ENCODE measurements at regions not wholly inside any gene's neighbourhood (a gene's known extent, or its start where the extent isn't known, plus 50 kb on each side); places are given as distances from the start of the nearest gene placed in this dataset.

- Mint-ChIP-seq H3K27me3 (no peaks in the 10 kb centered on the region), H3K36me3 (ENCODE audit: low read depth) (no peaks in the 10 kb centered on the region), H3K4me3 (no peak overlapping the region), H3K27ac (no peak overlapping the region), H3K4me1 (ENCODE audit: low read depth) (no peaks in the 10 kb centered on the region), H3K9me3 (no peaks in the 10 kb centered on the region)
- no peaks in the 10 kb centered on the region for H3K36me3 ChIP-seq (ENCODE audit: insufficient read depth, low read length)
- H3K4me3 ChIP-seq (ENCODE audit: low read length), result no peak overlapping the region
- DNase-seq, result no peak
- H3K27ac ChIP-seq (ENCODE audit: low read depth in 1 of 2, low read length in 2 of 2), result no peak overlapping the region
- ATAC-seq (ENCODE audit: poor library complexity), result no peak
- POLR2A ChIA-PET, result no interaction called here
- H3K9me3 ChIP-seq (ENCODE audit: control insufficient read depth in 1 of 2, insufficient read depth in 1 of 2, low read length in 2 of 2), result peaks cover 0 to 5% of the 10 kb centered on the region in 2 experiments
- no peaks in the 10 kb centered on the region for H3K4me1 ChIP-seq (ENCODE audit: insufficient read depth, low read length)
- intact Hi-C loops (cut with DNase I, micrococcal nuclease), result no loop called here
- TF ChIP-seq CTCF (IDR thresholded peaks at IDR 0.05), result no peak
- CTCF ChIA-PET, result no interaction called here
- no peaks in the 10 kb centered on the region for H3K27me3 ChIP-seq (ENCODE audit: control insufficient read depth in 1 of 2, insufficient read depth in 2 of 2, low read length in 2 of 2)
These were observed 433.2 kb upstream of the ZFP42 start for GRCh38 chr4:187562345-187562744.

DNA sequence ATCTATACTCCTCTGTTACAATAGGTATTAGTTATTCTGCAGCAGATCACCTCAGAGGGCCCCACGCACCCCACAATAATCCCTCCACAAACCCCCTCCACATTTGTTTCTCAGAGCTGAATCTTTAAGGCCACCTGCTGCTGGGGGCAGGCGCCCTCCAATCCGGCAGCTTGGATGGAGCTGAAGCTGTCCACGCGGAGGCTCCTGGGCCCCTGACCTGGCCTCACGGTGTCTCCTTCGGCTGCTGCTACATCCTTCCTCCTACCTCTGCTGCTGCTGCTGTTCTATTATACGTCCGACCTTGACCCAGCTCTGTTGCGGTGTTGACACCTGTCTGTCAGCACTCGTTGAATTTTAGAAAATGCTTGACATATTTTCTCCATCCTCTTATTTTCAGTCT lies 430.2 kb upstream of the ZFP42 start:
- no peaks in the 10 kb centered on the region for H3K27me3 Mint-ChIP-seq
- Histone ChIP-seq H3K27ac (ENCODE audit: low read depth in 1 of 2, low read length in 2 of 2) (no peak overlapping the region), H3K36me3 (ENCODE audit: insufficient read depth, low read length) (no peaks in the 10 kb centered on the region), H3K4me1 (ENCODE audit: insufficient read depth, low read length) (no peaks in the 10 kb centered on the region), H3K27me3 (ENCODE audit: control insufficient read depth in 1 of 2, insufficient read depth in 2 of 2, low read length in 2 of 2) (no peaks in the 10 kb centered on the region), H3K9me3 (ENCODE audit: control insufficient read depth in 1 of 2, insufficient read depth in 1 of 2, low read length in 2 of 2) (peaks cover 0 to 7% of the 10 kb centered on the region in 2 experiments), H3K4me3 (ENCODE audit: low read length) (no peak overlapping the region)
- no peaks in the 10 kb centered on the region for H3K4me1 Mint-ChIP-seq (ENCODE audit: low read depth)
- ChIA-PET POLR2A (no interaction called here), CTCF (no interaction called here)
- H3K27ac Mint-ChIP-seq, result no peak overlapping the region
- no peaks in the 10 kb centered on the region for H3K36me3 Mint-ChIP-seq (ENCODE audit: low read depth)
- DNase-seq (no peak), ATAC-seq (ENCODE audit: poor library complexity) (no peak)
- no peak overlapping the region for H3K4me3 Mint-ChIP-seq
- H3K9me3 Mint-ChIP-seq, result peaks cover 7% of the 10 kb centered on the region
- intact Hi-C loops (cut with DNase I, micrococcal nuclease), result no loop called here
- no peak for TF ChIP-seq CTCF (IDR thresholded peaks at IDR 0.05)

DNA sequence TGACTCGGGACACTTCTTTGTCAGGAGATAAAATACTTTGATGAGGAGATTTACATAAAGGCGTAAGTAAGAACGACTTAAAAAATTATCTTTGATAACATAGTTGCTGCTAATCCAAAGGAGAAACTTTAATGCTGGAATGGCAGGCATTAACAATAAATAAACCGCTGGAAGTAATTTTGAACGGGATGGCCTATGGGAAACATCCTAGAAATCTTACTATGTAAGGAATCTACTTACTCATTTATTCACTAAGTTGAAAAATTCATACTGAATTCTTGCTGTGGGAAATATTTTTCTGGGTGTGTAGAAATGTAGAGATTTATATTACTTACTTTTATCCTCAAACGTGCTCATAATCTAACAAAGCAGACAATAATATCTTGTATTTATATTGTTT lies 425.7 kb upstream of the ZFP42 start:
- Mint-ChIP-seq H3K27me3 (no peaks in the 10 kb centered on the region), H3K9me3 (peaks cover 8% of the 10 kb centered on the region), H3K27ac (no peak overlapping the region), H3K36me3 (ENCODE audit: low read depth) (no peaks in the 10 kb centered on the region), H3K4me3 (no peak overlapping the region), H3K4me1 (ENCODE audit: low read depth) (no peaks in the 10 kb centered on the region)
- intact Hi-C loops (cut with DNase I, micrococcal nuclease), result no loop called here
- TF ChIP-seq CTCF (IDR thresholded peaks at IDR 0.05), result no peak
- CTCF ChIA-PET, result interaction anchor here (1.2 kb wide), 1 partner anchor 15 kb away, joined by 3 read pairs; no protein-coding TSS in a partner anchor
- no peak overlapping the region for H3K27ac ChIP-seq (ENCODE audit: low read depth in 1 of 2, low read length in 2 of 2)
- no peak for DNase-seq
- POLR2A ChIA-PET, result no interaction called here
- H3K27me3 ChIP-seq (ENCODE audit: control insufficient read depth in 1 of 2, insufficient read depth in 2 of 2, low read length in 2 of 2), result no peaks in the 10 kb centered on the region
- H3K4me3 ChIP-seq (ENCODE audit: low read length), result no peak overlapping the region
- H3K36me3 ChIP-seq (ENCODE audit: insufficient read depth, low read length), result no peaks in the 10 kb centered on the region
- no peak for ATAC-seq (ENCODE audit: poor library complexity)
- H3K9me3 ChIP-seq (ENCODE audit: control insufficient read depth in 1 of 2, insufficient read depth in 1 of 2, low read length in 2 of 2), result peaks cover 0 to 17% of the 10 kb centered on the region in 2 experiments
- no peaks in the 10 kb centered on the region for H3K4me1 ChIP-seq (ENCODE audit: insufficient read depth, low read length)
